Gastrocnemius medialis (tissue), 4 donors: ENCODE measurements at regions not wholly inside any gene's neighbourhood (a gene's known extent, or its start where the extent isn't known, plus 50 kb on each side); places are given as distances from the start of the nearest gene placed in this dataset.

Source experiments
- CTCF ChIP-seq, 5 experiments: fragments of 450-650 bp in 3 of 5; fragments of 200-600 bp in 2 of 5; sonication (generic) in 2 of 5; IDR thresholded peaks in 4 of 5; conservative IDR thresholded peaks in 1 of 5; 1 replicate in 4 of 5; 2 replicates in 1 of 5; pipeline ENCODE4 v1.5.1; 2016 to 2019; ENCODE audit warnings: antibody characterized with exemption in 5 of 5, mild to moderate bottlenecking in 3 of 5, moderate library complexity in 3 of 5
- POLR2A ChIP-seq, 2 donors: fragments of 450-650 bp; IDR thresholded peaks; one replicate each; pipeline ENCODE4 v1.6.1; 2017; ENCODE audit warnings: antibody characterized with exemption in 2 of 2, mild to moderate bottlenecking in 2 of 2, moderate library complexity in 2 of 2

GRCh38 chr20:19809505-19809904, 51.4 kb downstream of the RIN2 start:
- no peak for TF ChIP-seq CTCF (IDR thresholded peaks at IDR 0.05 in 4 of 5, conservative IDR thresholded peaks at IDR 0.05 in 1 of 5)
- TF ChIP-seq POLR2A (IDR thresholded peaks at IDR 0.05), result no peak
